HG02610 (cell line): ENCODE measurements at regions not wholly inside any gene's neighbourhood (a gene's known extent, or its start where the extent isn't known, plus 50 kb on each side); places are given as distances from the start of the nearest gene placed in this dataset.
"Not testable (repeated sequence)": the region's sequence is repeated elsewhere in the genome, so short reads cannot be mapped to it uniquely, and the experiment has no call there.

ENCODE experiments used
- ATAC-seq: cut with Tn5 transposase; IDR thresholded peaks from one replicate; pipeline ENCODE4 v1.9.1; 2021; ENCODE audit warnings: mild to moderate bottlenecking, moderate library complexity; ENCODE audit not compliant: unreplicated experiment

- no peak for ATAC-seq
Observed at GRCh38 chr20:48214601-48215000, 429.3 kb upstream of the SULF2 start.

- not testable (repeated sequence) for ATAC-seq
Observed at GRCh38 chr20:48213635-48214034, 428.4 kb upstream of the SULF2 start.

GRCh38 chr20:48212806-48213509 is 427.7 kb upstream of the SULF2 start:
- ATAC-seq = no peak

DNA sequence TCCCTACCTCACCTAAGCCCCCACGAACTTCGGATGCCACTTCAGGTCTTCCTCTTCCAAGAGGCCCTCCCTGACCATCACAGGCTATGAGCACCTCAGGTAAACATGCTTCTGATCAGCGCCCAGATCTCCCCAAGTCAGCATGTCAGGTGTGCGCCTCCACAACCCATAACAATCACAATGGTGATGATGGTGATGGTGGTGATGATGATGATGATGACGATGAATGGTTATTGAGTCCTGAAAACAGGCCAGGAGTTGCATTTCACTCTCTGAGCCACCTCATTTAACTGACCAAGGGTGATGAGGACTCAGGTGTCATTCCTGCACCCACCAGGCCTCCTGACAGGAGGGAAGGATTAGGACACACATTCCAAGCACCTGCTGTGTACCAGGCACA is 426.6 kb upstream of the SULF2 start:
- no peak for ATAC-seq

- no peak for ATAC-seq
Observed at GRCh38 chr20:48211238-48211637, 426.0 kb upstream of the SULF2 start.

DNA sequence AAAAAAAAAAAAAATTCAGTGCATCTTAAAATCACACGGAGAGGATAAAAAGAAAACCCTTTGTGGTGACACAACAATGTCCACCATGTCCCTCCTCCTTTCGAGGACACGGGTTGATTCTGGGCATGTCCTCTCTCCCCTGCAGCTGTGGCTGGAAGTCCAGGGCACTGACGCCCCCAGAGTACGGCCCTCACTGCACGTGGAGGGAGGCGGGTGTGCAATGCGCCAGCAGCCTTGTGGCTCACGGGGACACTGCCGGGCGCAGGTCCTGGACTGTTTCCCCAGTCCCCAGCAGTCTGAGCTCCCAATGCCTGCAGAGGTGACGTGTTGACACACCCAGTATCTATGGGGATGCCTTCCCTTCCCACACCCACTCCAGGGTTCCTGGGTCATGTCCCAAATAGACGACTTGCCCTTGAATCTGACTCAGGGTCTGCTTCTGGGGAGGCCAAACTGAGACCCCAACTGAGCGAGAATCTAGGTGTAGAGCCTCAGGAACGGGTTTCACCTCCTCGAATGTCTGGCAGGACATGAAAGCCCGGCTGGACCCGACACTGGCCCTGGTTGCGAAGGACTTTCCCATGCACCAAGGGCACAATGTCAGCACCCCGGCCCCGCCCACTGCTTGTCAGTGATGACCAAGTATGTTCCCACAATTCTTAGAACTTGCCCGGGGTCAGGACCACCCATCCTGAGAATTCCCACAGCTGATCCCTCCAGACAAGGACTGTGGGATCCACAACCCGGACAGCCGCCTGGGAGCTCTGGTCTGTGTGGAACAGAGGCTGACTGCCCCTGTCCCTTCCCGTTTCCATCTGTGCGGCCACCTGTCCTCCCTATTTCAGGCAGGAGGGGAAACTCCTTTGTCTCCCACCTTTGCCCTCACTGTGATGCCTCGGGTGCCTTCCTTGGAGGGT is 425.1 kb upstream of the SULF2 start:
- no peak for ATAC-seq

DNA sequence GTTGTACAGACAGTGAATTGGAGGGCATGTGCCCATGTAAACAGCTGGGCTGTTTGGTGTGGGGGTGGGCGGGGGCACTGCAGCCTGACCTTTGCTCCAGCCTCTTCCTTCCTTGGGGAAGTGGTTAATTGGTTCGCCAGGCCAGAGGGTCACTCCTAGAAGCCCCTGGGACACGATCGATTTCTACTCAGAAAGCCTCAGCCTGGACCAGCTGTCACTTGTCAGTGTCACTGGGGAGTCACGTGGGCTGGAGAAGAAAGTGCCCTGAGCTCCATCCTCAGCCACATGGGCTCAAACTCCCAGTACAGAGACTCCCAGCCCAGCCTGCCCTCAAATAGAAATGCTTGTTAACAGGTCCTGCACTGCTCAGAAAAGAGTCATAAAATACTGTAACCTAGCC is 423.8 kb upstream of the SULF2 start:
- no peak for ATAC-seq

DNA sequence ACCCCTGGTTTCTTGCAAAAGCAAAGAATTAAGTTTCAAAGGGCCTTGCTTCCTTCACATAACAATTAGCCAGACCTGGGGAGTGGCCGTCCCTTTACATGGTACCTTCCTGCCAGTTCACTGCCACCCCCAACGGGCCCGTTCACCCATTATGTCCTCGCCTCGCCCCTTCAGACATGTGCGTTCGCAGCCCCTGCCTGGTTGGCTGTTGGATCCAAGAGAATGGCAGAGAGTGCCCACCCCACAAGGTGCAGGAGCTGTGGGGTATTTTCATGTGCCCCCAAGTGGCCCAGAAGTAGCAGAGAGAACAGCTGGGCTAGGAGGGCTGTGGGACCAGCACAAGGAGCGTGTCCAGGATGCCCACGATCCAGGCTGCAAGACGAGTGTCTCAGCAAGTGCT is 422.9 kb upstream of the SULF2 start:
- no peak for ATAC-seq

- no peak for ATAC-seq
Observed at GRCh38 chr20:48207505-48207904, 422.2 kb upstream of the SULF2 start.

DNA sequence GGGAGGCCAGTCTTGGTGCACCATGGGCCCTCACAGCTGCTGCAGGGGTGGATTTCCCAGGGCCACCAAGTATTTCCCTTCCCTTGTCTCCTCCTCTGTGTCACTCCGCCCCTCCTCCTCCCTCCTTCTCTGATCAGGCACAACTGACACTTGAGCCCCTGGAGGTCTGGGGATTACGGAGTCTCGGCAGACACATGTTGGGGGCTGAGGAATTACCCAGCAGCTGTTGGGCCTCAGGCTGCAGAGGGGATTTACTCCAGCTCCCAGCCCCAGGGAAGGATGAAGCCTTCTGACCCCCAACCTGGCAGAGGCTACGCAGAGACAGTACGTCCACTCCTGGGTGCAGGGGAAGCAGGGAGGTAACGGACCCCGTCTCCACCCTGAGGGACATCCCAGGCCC is 420.5 kb upstream of the SULF2 start:
- no peak for ATAC-seq

DNA sequence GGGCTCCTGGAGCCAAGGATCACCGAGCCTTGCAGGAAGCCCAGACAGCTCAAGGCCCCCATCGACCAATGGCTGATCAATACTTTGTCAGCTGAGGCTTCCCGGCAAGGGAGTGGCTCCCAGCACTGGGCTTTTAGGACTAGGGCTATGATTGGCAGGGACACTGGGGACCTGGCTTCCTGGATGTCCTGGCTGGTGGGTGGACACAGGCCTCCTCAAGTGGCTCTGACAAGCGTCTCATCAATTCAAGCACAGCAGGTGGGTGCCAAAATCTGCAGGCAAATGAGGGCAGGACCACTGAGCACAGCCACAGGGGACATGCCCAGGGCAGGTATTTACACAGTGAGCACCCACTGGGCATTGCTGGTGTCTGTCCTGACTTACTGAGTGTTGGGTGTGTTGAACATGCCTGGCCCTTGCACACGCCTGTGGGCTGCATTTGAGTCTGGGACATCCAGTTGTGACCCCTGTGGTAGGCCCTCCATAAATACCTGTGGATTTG is 420.1 kb upstream of the SULF2 start:
- ATAC-seq = no peak

- ATAC-seq = no peak
Observed at GRCh38 chr20:48204499-48204898, 419.2 kb upstream of the SULF2 start.

DNA sequence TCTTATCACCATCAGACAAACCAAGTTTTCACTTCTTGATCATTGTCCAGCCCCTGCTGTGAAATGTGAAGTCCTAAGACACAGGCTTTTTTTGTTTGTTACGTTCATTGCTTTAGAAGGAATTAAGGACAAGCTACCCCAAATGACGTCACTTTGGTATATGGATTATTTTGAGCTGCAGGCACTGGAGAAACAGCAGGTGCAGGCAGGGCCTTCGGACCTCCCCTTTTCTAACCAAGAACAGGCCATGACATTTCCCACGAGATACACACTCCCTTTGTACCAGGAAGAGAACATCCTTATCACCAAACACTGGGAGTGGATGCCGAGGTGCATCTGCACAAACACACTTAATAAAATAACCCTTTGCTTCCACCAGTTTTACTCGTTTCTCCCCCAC is 418.0 kb upstream of the SULF2 start:
- no peak for ATAC-seq

- no peak for ATAC-seq
Observed at GRCh38 chr20:48202334-48203113, 417.2 kb upstream of the SULF2 start.

DNA sequence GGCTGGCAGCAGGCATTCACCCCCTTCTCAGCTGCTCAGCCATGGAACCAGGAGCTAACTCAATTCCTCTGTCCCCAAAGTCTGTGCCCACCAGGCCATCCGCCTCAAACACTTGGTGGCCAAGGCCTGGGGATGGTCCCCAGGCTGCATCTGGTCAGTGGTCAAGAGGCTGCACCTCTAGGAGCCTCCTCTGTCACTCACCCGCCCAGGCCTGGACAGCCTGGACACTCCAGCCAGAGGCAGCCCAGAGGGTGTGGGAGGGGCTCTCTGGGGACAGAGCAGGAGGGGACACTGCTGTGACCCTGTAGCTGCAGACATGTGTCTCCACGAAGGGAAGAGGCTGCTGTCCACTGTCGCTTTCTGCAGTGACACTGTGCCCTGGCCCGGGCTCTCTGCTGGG is 416.6 kb upstream of the SULF2 start:
- no peak for ATAC-seq

GRCh38 chr20:48201188-48201587 is 415.9 kb upstream of the SULF2 start:
- ATAC-seq = no peak

DNA sequence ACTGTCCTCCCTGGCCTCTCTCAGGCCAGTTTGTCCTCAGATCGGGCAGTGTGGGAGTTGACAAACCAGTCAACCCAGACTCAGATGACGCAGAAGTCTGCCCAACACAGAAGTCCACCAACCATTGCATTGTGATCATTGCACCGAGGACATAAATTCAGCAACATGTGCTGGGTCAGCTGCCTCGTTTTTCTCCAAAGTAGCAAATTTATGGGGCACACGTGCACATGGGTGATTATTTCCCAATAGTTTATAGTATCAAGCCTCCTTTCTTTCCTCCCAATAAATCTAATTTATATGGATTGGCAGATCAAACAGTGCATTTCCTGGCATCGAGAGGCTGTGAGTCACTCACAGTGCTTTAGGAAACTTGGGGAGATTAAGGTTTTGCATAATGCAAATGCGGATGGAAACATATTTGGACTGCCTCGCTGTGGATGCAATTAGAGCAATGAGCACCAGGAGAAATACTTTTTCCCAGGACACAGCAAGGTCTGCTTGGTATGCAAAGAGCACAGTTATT is 413.7 kb upstream of the SULF2 start:
- no peak for ATAC-seq

- ATAC-seq = no peak
Observed at GRCh38 chr20:48197066-48197465, 411.8 kb upstream of the SULF2 start.

DNA sequence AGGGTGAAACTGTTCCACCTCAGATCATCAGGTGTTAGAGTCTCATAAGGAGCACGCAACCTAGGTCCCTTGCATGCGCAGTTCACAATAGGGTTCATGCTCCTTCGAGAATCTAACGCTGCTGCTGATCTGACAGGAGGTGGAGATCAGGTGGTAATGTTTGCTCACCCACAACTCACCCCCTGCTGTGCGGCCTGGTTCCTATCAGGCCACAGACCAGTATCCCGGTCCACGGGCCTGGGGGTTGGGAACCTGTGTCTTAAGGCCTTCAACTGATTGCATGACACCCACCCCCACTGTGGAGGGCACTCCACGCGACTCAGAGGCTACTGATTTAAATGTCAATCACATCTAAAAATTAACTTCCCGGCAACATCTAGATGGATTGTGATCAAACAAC is 411.2 kb upstream of the SULF2 start:
- ATAC-seq = no peak

- ATAC-seq = no peak
Observed at GRCh38 chr20:48196001-48196400, 410.7 kb upstream of the SULF2 start.
